Psoas muscle (tissue), 7 donors: ENCODE measurements at regions not wholly inside any gene's neighbourhood (a gene's known extent, or its start where the extent isn't known, plus 50 kb on each side); places are given as distances from the start of the nearest gene placed in this dataset.

Experiments
- ATAC-seq, 4 donors: fragments of 200-7000 bp; cut with Tn5 transposase; one replicate each; pipeline ENCODE4 v1.9.1; 2020; ENCODE audit warnings: moderate library complexity in 3 of 4, mild to moderate bottlenecking in 2 of 4
- DNase-seq, 2 donors: peaks; one replicate each; pipeline ENCODE4 v3.0.0-alpha.2; 2020
- H3K27ac ChIP-seq: fragments of 200-600 bp; one replicate; pipeline ENCODE4 v1.8.0; 2022
- H3K27me3 ChIP-seq, 3 donors: fragments of 200-600 bp in 1 of 3; one replicate each; pipeline versions ENCODE4 v1.6.1 to v1.8.0; 2013 to 2022; ENCODE audit warnings: low read length in 2 of 3, mild to moderate bottlenecking in 2 of 3, moderate library complexity in 1 of 3; ENCODE audit not compliant: insufficient read depth in 3 of 3
- H3K36me3 ChIP-seq, 2 donors: fragments of 200-600 bp in 1 of 2; one replicate each; pipeline versions ENCODE4 v1.6.1 to v1.8.0; 2013 to 2022; ENCODE audit warnings: low read depth in 1 of 2, mild to moderate bottlenecking in 1 of 2, moderate library complexity in 1 of 2; ENCODE audit not compliant: insufficient read depth in 1 of 2
- H3K4me1 ChIP-seq: fragments of 200-600 bp; one replicate; pipeline ENCODE4 v1.8.0; 2022
- H3K4me3 ChIP-seq: fragments of 200-600 bp; one replicate; pipeline ENCODE4 v1.8.0; 2022; ENCODE audit warnings: mild to moderate bottlenecking
- H3K9me3 ChIP-seq: fragments of 200-600 bp; one replicate; pipeline ENCODE4 v1.8.0; 2022
- WGBS, 3 donors: extraction: QIAGEN DNeasy Blood & Tissue Kit; methylation state at CpG; one replicate each; pipeline versions ENCODE4 v1.1.6 to v1.1.7; 2013; 5-methylcytosine and 5-hydroxymethylcytosine counted together
- intact Hi-C, 2 donors: fragments of 100-400 bp; cut with DNase I; formaldehyde crosslinking; loops; one replicate each; pipeline versions ENCODE4 v1.11.0 to v1.14.2; 2022
- TF ChIP-seq, protein P1 (sequence below): fragments of 200-600 bp; IDR thresholded peaks from one replicate; pipeline ENCODE4 v1.8.0; 2022; ENCODE audit warnings: antibody characterized with exemption
- donor health status: healthy with polysubstance abuse.
- donor health status: DM: no; HTN: no; CAD: no; lungs with moderate emphysema.
- donor health status: Bipolar disorder and iron deficiency.
- donor health status: healthy.
- donor health status: DM: yes; HTN: yes; CAD: no.
- donor health status: DM: no; HTN: no; CAD: no.
- donor health status: DM: yes; HTN: yes; CAD: no.

- TF ChIP-seq, protein P1, sequence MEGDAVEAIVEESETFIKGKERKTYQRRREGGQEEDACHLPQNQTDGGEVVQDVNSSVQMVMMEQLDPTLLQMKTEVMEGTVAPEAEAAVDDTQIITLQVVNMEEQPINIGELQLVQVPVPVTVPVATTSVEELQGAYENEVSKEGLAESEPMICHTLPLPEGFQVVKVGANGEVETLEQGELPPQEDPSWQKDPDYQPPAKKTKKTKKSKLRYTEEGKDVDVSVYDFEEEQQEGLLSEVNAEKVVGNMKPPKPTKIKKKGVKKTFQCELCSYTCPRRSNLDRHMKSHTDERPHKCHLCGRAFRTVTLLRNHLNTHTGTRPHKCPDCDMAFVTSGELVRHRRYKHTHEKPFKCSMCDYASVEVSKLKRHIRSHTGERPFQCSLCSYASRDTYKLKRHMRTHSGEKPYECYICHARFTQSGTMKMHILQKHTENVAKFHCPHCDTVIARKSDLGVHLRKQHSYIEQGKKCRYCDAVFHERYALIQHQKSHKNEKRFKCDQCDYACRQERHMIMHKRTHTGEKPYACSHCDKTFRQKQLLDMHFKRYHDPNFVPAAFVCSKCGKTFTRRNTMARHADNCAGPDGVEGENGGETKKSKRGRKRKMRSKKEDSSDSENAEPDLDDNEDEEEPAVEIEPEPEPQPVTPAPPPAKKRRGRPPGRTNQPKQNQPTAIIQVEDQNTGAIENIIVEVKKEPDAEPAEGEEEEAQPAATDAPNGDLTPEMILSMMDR: no peak
- DNase-seq: no peak
- Histone ChIP-seq H3K27ac (no peak overlapping the region), H3K4me3 (no peak overlapping the region), H3K36me3 (no peaks in the 10 kb centered on the region), H3K27me3 (no peaks in the 10 kb centered on the region), H3K9me3 (no peaks in the 10 kb centered on the region), H3K4me1 (no peaks in the 10 kb centered on the region)
- intact Hi-C loops: no loop called here
- ATAC-seq: no peak
- 29 to 33% (median 29%) methylated on average over 9 of the region's 9 CpGs for WGBS, 3 donors
These were observed 199.4 kb downstream of the ESM1 start for GRCh38 chr5:54785729-54786591.

DNA sequence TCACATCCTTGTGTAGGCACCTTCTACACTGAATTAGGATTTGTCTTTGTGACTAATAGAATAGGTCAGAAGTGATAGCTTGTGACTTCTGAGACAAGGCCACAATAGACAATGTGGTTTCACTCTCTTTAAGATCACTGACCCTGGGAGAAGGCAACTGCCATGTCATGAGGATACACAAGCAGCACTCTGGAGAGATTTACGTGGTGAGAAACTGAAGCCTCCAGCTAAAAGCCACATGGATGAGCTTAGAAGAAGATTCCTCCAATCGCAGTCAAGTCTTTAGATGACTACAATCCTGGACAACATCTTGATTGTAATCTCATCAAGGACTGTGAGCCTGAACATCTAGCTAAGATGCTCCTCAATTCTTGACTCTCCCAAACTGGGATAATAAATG lies 206.6 kb downstream of the ESM1 start:
- no peak for DNase-seq
- Histone ChIP-seq H3K4me1 (no peaks in the 10 kb centered on the region), H3K27ac (no peak overlapping the region), H3K27me3 (no peaks in the 10 kb centered on the region), H3K36me3 (no peaks in the 10 kb centered on the region), H3K4me3 (no peak overlapping the region), H3K9me3 (no peaks in the 10 kb centered on the region)
- 89 to 92% (median 89%) methylated on average over 2 of the region's 2 CpGs for WGBS, 3 donors
- no peak for ATAC-seq
- intact Hi-C loops: no loop called here
- TF ChIP-seq, protein P1: no peak

- TF ChIP-seq, protein P1: no peak
- no peaks in the 10 kb centered on the region for H3K27me3 ChIP-seq
- ATAC-seq (no peak), DNase-seq (no peak)
- H3K4me1 ChIP-seq: no peaks in the 10 kb centered on the region
- intact Hi-C loops: no loop called here
- no peaks in the 10 kb centered on the region for H3K36me3 ChIP-seq
- no peaks in the 10 kb centered on the region for H3K9me3 ChIP-seq
- H3K4me3 ChIP-seq: no peak overlapping the region
- no peak overlapping the region for H3K27ac ChIP-seq
These were observed 209.7 kb downstream of the ESM1 start for GRCh38 chr5:54775645-54776044.

DNA sequence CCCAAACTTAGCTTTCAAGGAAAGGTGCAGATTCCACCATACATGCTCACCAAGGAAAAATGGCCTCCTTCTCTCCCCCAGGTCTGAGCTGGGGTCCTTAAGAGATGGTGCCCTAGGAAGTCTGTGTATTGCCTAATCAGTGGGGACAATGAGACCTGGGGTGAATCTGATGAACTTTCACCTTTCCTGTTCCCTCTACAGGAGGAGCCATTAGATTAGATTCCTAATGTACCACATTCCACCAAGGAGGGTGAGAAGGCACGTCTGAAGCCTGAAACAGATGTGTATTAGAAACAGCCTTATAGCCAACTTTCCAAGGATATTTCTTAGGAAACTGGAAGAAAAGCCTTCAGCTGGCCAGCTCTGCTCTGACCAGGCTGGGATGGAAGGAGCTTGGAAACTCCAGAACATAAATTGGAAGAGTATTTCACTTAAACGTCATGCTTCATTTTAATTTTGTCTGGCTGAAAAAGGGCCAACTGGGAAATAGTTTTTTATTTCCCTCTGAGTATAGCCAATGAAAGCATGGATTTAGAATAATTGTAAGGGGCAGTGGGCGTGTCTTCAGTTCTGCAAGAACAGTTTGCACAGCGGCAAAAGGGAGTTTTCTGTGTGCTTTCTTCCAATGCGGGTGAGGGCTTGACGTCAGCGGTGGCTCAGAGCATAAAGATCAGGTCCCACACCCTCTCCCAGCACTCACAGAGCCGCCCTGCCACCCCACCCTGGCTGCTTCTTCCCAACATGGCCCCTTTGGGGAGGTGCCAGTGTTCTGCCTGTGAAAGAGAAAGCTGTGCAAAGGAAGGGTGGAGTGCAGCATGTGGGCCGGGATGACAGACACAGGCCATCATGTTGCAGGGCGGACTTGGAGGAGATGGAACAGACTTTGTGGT lies 210.9 kb downstream of the ESM1 start:
- peak; percentile 59 to 75 for DNase-seq
- intact Hi-C loops: no loop called here
- Histone ChIP-seq H3K27ac (no peak overlapping the region), H3K9me3 (no peaks in the 10 kb centered on the region), H3K27me3 (no peaks in the 10 kb centered on the region), H3K4me1 (no peaks in the 10 kb centered on the region), H3K36me3 (no peaks in the 10 kb centered on the region), H3K4me3 (no peak overlapping the region)
- WGBS, 3 donors: 28 to 43% (median 37%) methylated on average over 10 of the region's 10 CpGs
- TF ChIP-seq, protein P1: no peak
- ATAC-seq: peak in 1 of 4 donors; percentile 30
